H9 (cell line): ENCODE measurements at regions not wholly inside any gene's neighbourhood (a gene's known extent, or its start where the extent isn't known, plus 50 kb on each side); places are given as distances from the start of the nearest gene placed in this dataset.

Experiments
- DNase-seq: peaks from one replicate; pipeline ENCODE4 v3.0.0-alpha.2; 2017
- H2AFZ ChIP-seq: one replicate; pipeline ENCODE4 v1.6.1; 2013; ENCODE audit warnings: mild to moderate bottlenecking, low read length, control low read depth, moderate library complexity
- H2AK5ac ChIP-seq: 2 replicates; pipeline ENCODE4 v1.6.1; 2013; ENCODE audit warnings: low read length, control low read depth, mixed read lengths; ENCODE audit not compliant: insufficient read length
- H2BK120ac ChIP-seq: one replicate; pipeline ENCODE4 v1.6.1; 2013; ENCODE audit warnings: low read depth, mild to moderate bottlenecking, low read length, control low read depth, inconsistent platforms; ENCODE audit not compliant: poor library complexity, severe bottlenecking
- H2BK12ac ChIP-seq: 2 replicates; pipeline ENCODE4 v1.6.1; 2013; ENCODE audit warnings: low read length, control low read depth, mixed read lengths, low read depth; ENCODE audit not compliant: insufficient read length
- H2BK15ac ChIP-seq: 2 replicates; pipeline ENCODE4 v1.6.1; 2013; ENCODE audit warnings: low read depth, low read length, control low read depth
- H2BK20ac ChIP-seq: one replicate; pipeline ENCODE4 v1.6.1; 2013; ENCODE audit warnings: low read depth, mild to moderate bottlenecking, low read length, control low read depth, inconsistent platforms; ENCODE audit not compliant: poor library complexity, severe bottlenecking
- H2BK5ac ChIP-seq: 2 replicates; pipeline ENCODE4 v1.6.1; 2013; ENCODE audit warnings: low read length, control low read depth, mixed read lengths; ENCODE audit not compliant: insufficient read length
- H3K14ac ChIP-seq: 2 replicates; pipeline ENCODE4 v1.6.1; 2013; ENCODE audit warnings: low read length, control low read depth; ENCODE audit not compliant: insufficient read depth
- H3K18ac ChIP-seq: 2 replicates; pipeline ENCODE4 v1.6.1; 2013; ENCODE audit warnings: low read depth, mild to moderate bottlenecking, mixed read lengths, low read length, control low read depth; ENCODE audit not compliant: insufficient read length
- H3K23ac ChIP-seq: 2 replicates; pipeline ENCODE4 v1.6.1; 2013; ENCODE audit warnings: low read length, control low read depth, mixed read lengths, low read depth; ENCODE audit not compliant: insufficient read length
- H3K23me2 ChIP-seq: 2 replicates; pipeline ENCODE4 v1.6.1; 2013; ENCODE audit warnings: low read depth, mild to moderate bottlenecking, mixed read lengths, low read length, control low read depth; ENCODE audit not compliant: insufficient read length, poor library complexity, severe bottlenecking
- H3K27ac ChIP-seq: 2 replicates; pipeline ENCODE4 v1.5.1; 2013; ENCODE audit warnings: low read length, control low read depth, mixed read lengths, low read depth; ENCODE audit not compliant: insufficient read length
- H3K27me3 ChIP-seq: 2 replicates; pipeline ENCODE4 v1.6.1; 2013; ENCODE audit warnings: low read length, control low read depth, inconsistent platforms; ENCODE audit not compliant: insufficient read depth
- H3K4ac ChIP-seq: 2 replicates; pipeline ENCODE4 v1.6.1; 2013; ENCODE audit warnings: low read depth, mild to moderate bottlenecking, control low read depth, inconsistent platforms, low read length, moderate library complexity
- H3K4me1 ChIP-seq: 2 replicates; pipeline ENCODE4 v1.6.1; 2013; ENCODE audit warnings: low read length, control low read depth, inconsistent platforms; ENCODE audit not compliant: insufficient read depth
- H3K4me2 ChIP-seq: 2 replicates; pipeline ENCODE4 v1.6.1; 2013; ENCODE audit warnings: low read length, control low read depth, mixed read lengths; ENCODE audit not compliant: insufficient read length, insufficient read depth
- H3K56ac ChIP-seq: 2 replicates; pipeline ENCODE4 v1.6.1; 2013; ENCODE audit warnings: low read depth, mild to moderate bottlenecking, mixed read lengths, low read length, control low read depth; ENCODE audit not compliant: insufficient read length
- H3K79me1 ChIP-seq: 2 replicates; pipeline ENCODE4 v1.6.1; 2013; ENCODE audit warnings: low read depth, mild to moderate bottlenecking, moderate library complexity, low read length, control low read depth, inconsistent platforms; ENCODE audit not compliant: insufficient read depth, poor library complexity, severe bottlenecking
- H3K79me2 ChIP-seq: 2 replicates; pipeline ENCODE4 v1.6.1; 2013; ENCODE audit warnings: low read length, control low read depth, inconsistent platforms; ENCODE audit not compliant: insufficient read depth
- H3K9ac ChIP-seq: 2 replicates; pipeline ENCODE4 v1.6.1; 2013; ENCODE audit warnings: low read length, control low read depth, mixed read lengths; ENCODE audit not compliant: insufficient read length; ENCODE audit errors: extremely low read depth
- H3K9me3 ChIP-seq: one replicate; pipeline ENCODE4 v1.6.1; 2013; ENCODE audit warnings: low read depth, low read length, inconsistent platforms; ENCODE audit not compliant: control insufficient read depth
- H3T11ph ChIP-seq: one replicate; pipeline ENCODE4 v1.6.1; 2013; ENCODE audit warnings: mild to moderate bottlenecking, low read length, control low read depth, inconsistent platforms
- H4K20me1 ChIP-seq: one replicate; pipeline ENCODE4 v1.6.1; 2013; ENCODE audit not compliant: control insufficient read depth, insufficient read length, insufficient read depth
- H4K5ac ChIP-seq: 2 replicates; pipeline ENCODE4 v1.6.1; 2013; ENCODE audit warnings: low read depth, mild to moderate bottlenecking, mixed read lengths, low read length, control low read depth; ENCODE audit not compliant: insufficient read length
- H4K8ac ChIP-seq: replicated peaks from 2 replicates; pipeline ENCODE4 v1.6.1; 2013; ENCODE audit warnings: low read length, control low read depth, mixed read lengths, low read depth; ENCODE audit not compliant: insufficient read length
- H4K91ac ChIP-seq: 2 replicates; pipeline ENCODE4 v1.6.1; 2013; ENCODE audit warnings: low read depth, mild to moderate bottlenecking, moderate library complexity, mixed read lengths, low read length, control low read depth; ENCODE audit not compliant: insufficient read length
- H3K27ac Mint-ChIP-seq, 3 experiments: 2 replicates in 2 of 3; 3 replicates in 1 of 3; pipeline ENCODE4 v1.8.0; 2020 to 2021; ENCODE audit warnings: mixed read lengths in 3 of 3, mild to moderate bottlenecking in 1 of 3, moderate library complexity in 1 of 3
- H3K27me3 Mint-ChIP-seq: 2 replicates; pipeline ENCODE4 v1.8.0; 2021; ENCODE audit warnings: low read depth, mild to moderate bottlenecking, moderate library complexity, mixed read lengths
- H3K36me3 Mint-ChIP-seq, 3 experiments: 2 replicates in 2 of 3; 3 replicates in 1 of 3; pipeline ENCODE4 v1.8.0; 2020 to 2021; ENCODE audit warnings: low read depth in 3 of 3, mixed read lengths in 3 of 3; ENCODE audit not compliant: insufficient read depth in 1 of 3
- H3K4me1 Mint-ChIP-seq, 2 experiments: 2 replicates each; pipeline ENCODE4 v1.8.0; 2020; ENCODE audit warnings: mixed read lengths in 2 of 2
- H3K4me3 Mint-ChIP-seq, 2 experiments: 2 replicates in 1 of 2; 3 replicates in 1 of 2; pipeline ENCODE4 v1.8.0; 2020 to 2021; ENCODE audit warnings: mild to moderate bottlenecking in 2 of 2, mixed read lengths in 2 of 2, moderate library complexity in 1 of 2
- H3K9me3 Mint-ChIP-seq, 2 experiments: 2 replicates in 1 of 2; 3 replicates in 1 of 2; pipeline ENCODE4 v1.8.0; 2020; ENCODE audit warnings: mild to moderate bottlenecking in 2 of 2, mixed read lengths in 2 of 2, moderate library complexity in 1 of 2
- WGBS: extraction: QIAGEN DNeasy Blood & Tissue Kit; methylation state at CpG from one replicate; pipeline ENCODE4 v1.1.7; 2013; ENCODE audit warnings: missing lambda C conversion rate, low lambda C conversion rate, mixed read lengths; ENCODE audit not compliant: insufficient read length; ENCODE audit errors: extremely low coverage; 5-methylcytosine and 5-hydroxymethylcytosine counted together
- TF ChIP-seq, protein P1 (sequence below): fragments of 200-600 bp; sonication (generic); conservative IDR thresholded peaks from 3 replicates; pipeline ENCODE4 v1.8.0; 2021; ENCODE audit warnings: antibody characterized with exemption, mild to moderate bottlenecking

DNA sequence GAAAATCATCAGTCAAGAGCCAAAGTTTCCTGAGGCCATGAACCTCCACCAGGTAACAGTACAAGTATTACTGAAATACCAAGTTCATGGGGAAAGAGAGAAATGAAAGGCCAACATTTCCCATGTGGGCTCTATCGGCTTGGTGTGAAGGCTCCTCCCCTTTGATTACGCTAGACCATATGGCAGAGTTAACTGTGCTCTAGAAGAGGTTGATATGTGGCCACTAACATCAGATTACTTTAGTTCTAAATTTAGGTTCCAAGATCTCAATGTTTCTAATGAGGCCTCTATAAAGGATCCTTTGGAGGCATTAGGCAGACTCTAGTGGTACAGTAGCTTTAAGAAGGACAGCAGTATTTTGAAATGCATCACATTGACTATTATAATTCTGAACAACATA is 127.1 kb downstream of the SEMA6D start:
- Histone ChIP-seq H3K9ac (no peak overlapping the region), H3K14ac (no peak overlapping the region), H2AFZ (no peak overlapping the region), H3T11ph (no peak overlapping the region), H3K23me2 (no peaks in the 10 kb centered on the region), H2BK12ac (no peak overlapping the region), H3K79me2 (no peaks in the 10 kb centered on the region), H3K4me1 (no peaks in the 10 kb centered on the region), H3K18ac (no peak overlapping the region), H2BK5ac (no peak overlapping the region), H2BK20ac (no peak overlapping the region), H2AK5ac (no peak overlapping the region), H3K56ac (no peak overlapping the region), H3K9me3 (no peaks in the 10 kb centered on the region), H2BK120ac (no peak overlapping the region), H3K4me2 (no peak overlapping the region), H4K5ac (no peak overlapping the region), H3K23ac (no peak overlapping the region), H3K4ac (no peak overlapping the region), H4K20me1 (no peaks in the 10 kb centered on the region), H3K79me1 (no peaks in the 10 kb centered on the region), H4K91ac (no peak overlapping the region), H2BK15ac (no peak overlapping the region), H3K27me3 (no peaks in the 10 kb centered on the region), H3K27ac (no peak overlapping the region), H4K8ac (no peak overlapping the region)
- WGBS, result no CpG with 5 or more reads among the region's 2 CpGs
- H3K4me3 Mint-ChIP-seq, result no peak overlapping the region
- H3K27ac Mint-ChIP-seq, result no peak overlapping the region; a peak in 1 of 7 replicates
- H3K27me3 Mint-ChIP-seq, result peaks cover 3% of the 10 kb centered on the region; the same call in 1 of the 2 replicates
- DNase-seq, result no peak
- TF ChIP-seq, protein P1, sequence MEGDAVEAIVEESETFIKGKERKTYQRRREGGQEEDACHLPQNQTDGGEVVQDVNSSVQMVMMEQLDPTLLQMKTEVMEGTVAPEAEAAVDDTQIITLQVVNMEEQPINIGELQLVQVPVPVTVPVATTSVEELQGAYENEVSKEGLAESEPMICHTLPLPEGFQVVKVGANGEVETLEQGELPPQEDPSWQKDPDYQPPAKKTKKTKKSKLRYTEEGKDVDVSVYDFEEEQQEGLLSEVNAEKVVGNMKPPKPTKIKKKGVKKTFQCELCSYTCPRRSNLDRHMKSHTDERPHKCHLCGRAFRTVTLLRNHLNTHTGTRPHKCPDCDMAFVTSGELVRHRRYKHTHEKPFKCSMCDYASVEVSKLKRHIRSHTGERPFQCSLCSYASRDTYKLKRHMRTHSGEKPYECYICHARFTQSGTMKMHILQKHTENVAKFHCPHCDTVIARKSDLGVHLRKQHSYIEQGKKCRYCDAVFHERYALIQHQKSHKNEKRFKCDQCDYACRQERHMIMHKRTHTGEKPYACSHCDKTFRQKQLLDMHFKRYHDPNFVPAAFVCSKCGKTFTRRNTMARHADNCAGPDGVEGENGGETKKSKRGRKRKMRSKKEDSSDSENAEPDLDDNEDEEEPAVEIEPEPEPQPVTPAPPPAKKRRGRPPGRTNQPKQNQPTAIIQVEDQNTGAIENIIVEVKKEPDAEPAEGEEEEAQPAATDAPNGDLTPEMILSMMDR, result no peak
- peaks cover 6 to 8% of the 10 kb centered on the region in 2 experiments; a peak in 3 of 4 replicates for H3K4me1 Mint-ChIP-seq
- H3K9me3 Mint-ChIP-seq, result no peaks in the 10 kb centered on the region
- H3K36me3 Mint-ChIP-seq, result no peaks in the 10 kb centered on the region; a peak in 1 of 7 replicates
